DND-41 (cell line): ENCODE measurements at regions not wholly inside any gene's neighbourhood (a gene's known extent, or its start where the extent isn't known, plus 50 kb on each side); places are given as distances from the start of the nearest gene placed in this dataset.

ENCODE experiments used
- ATAC-seq: fragments of 200-7000 bp; cut with Tn5 transposase; 3 replicates; pipeline ENCODE4 v1.9.1; 2021; ENCODE audit warnings: low read depth; ENCODE audit not compliant: insufficient read depth
- DNase-seq: peaks from one replicate; pipeline ENCODE4 v3.0.0-alpha.2; 2020
- H2AFZ ChIP-seq: 2 replicates; pipeline ENCODE4 v1.6.0; 2012; ENCODE audit warnings: low read depth, low read length
- H3K27ac ChIP-seq: 2 replicates; pipeline ENCODE4 v1.5.1; 2012; ENCODE audit warnings: low read length, inconsistent platforms
- H3K27me3 ChIP-seq: fragments of 200-600 bp; sonication (generic); 2 replicates; pipeline ENCODE4 v1.6.0; 2012; ENCODE audit warnings: low read length, mild to moderate bottlenecking, inconsistent platforms; ENCODE audit not compliant: insufficient read depth, poor library complexity
- H3K36me3 ChIP-seq: 2 replicates; pipeline ENCODE4 v1.5.1; 2012; ENCODE audit warnings: low read length, inconsistent platforms; ENCODE audit not compliant: insufficient read depth
- H3K4me1 ChIP-seq: 2 replicates; pipeline ENCODE4 v1.5.1; 2012; ENCODE audit warnings: mild to moderate bottlenecking, low read length; ENCODE audit not compliant: insufficient read depth
- H3K4me2 ChIP-seq: 2 replicates; pipeline ENCODE4 v1.6.0; 2012; ENCODE audit warnings: mild to moderate bottlenecking, moderate library complexity, low read length, inconsistent platforms; ENCODE audit not compliant: insufficient read depth
- H3K4me3 ChIP-seq, 2 experiments: fragments of 200-600 bp in 1 of 2; shearing (Covaris generic) in 1 of 2; 2 replicates each; pipeline ENCODE4 v1.5.1; 2012 to 2016; ENCODE audit warnings: inconsistent platforms in 2 of 2, low read length in 2 of 2, mild to moderate bottlenecking in 2 of 2, low read depth in 1 of 2, moderate library complexity in 1 of 2
- H3K79me2 ChIP-seq: 2 replicates; pipeline ENCODE4 v1.6.0; 2012; ENCODE audit warnings: low read length, inconsistent platforms; ENCODE audit not compliant: insufficient read depth
- H3K9ac ChIP-seq: 2 replicates; pipeline ENCODE4 v1.6.0; 2012; ENCODE audit warnings: low read depth, mild to moderate bottlenecking, inconsistent platforms, low read length, moderate library complexity
- H3K9me3 ChIP-seq: 2 replicates; pipeline ENCODE4 v1.5.1; 2012; ENCODE audit warnings: low read length, moderate library complexity, mild to moderate bottlenecking, inconsistent platforms; ENCODE audit not compliant: insufficient read depth, severe bottlenecking
- H4K20me1 ChIP-seq: 2 replicates; pipeline ENCODE4 v1.6.0; 2012; ENCODE audit warnings: low read length; ENCODE audit not compliant: insufficient read depth
- CTCF ChIP-seq: IDR thresholded peaks from 2 replicates; pipeline ENCODE4 v1.5.1; 2012; ENCODE audit warnings: borderline replicate concordance, low read length, moderate library complexity, mild to moderate bottlenecking; ENCODE audit not compliant: poor library complexity, severe bottlenecking; ENCODE audit errors: extremely low read depth
- EZH2 ChIP-seq: IDR thresholded peaks from 3 replicates; pipeline ENCODE4 v1.6.1; 2012; ENCODE audit warnings: borderline replicate concordance, low read depth, mild to moderate bottlenecking, moderate library complexity, low read length, inconsistent platforms; ENCODE audit not compliant: severe bottlenecking

GRCh38 chr11:134552749-134553148 is 140.7 kb upstream of the B3GAT1 start:
- H3K9ac ChIP-seq, result no peak overlapping the region
- no peak overlapping the region for H3K4me2 ChIP-seq
- no peak overlapping the region for H3K27ac ChIP-seq
- TF ChIP-seq EZH2, result no peak
- TF ChIP-seq CTCF, result no peak
- no peaks in the 10 kb centered on the region for H4K20me1 ChIP-seq
- H3K9me3 ChIP-seq, result no peaks in the 10 kb centered on the region
- ATAC-seq (no peak), DNase-seq (no peak)
- no peaks in the 10 kb centered on the region for H3K36me3 ChIP-seq
- H3K79me2 ChIP-seq, result no peaks in the 10 kb centered on the region
- H3K27me3 ChIP-seq, result no peaks in the 10 kb centered on the region
- no peak overlapping the region for H3K4me3 ChIP-seq
- H3K4me1 ChIP-seq, result no peaks in the 10 kb centered on the region; the same call in 1 of the 2 replicates
- H2AFZ ChIP-seq, result no peak overlapping the region

- no peaks in the 10 kb centered on the region for H3K9me3 ChIP-seq
- no peaks in the 10 kb centered on the region for H4K20me1 ChIP-seq
- no peaks in the 10 kb centered on the region for H3K4me1 ChIP-seq
- DNase-seq (no peak), ATAC-seq (no peak)
- no peaks in the 10 kb centered on the region for H3K27me3 ChIP-seq
- no peak overlapping the region for H3K4me2 ChIP-seq
- H3K4me3 ChIP-seq, result no peak overlapping the region
- H3K9ac ChIP-seq, result no peak overlapping the region
- H3K27ac ChIP-seq, result no peak overlapping the region
- H3K36me3 ChIP-seq, result no peaks in the 10 kb centered on the region
- no peak overlapping the region for H2AFZ ChIP-seq
- no peaks in the 10 kb centered on the region for H3K79me2 ChIP-seq
- TF ChIP-seq EZH2, result no peak
- TF ChIP-seq CTCF, result no peak
Observed at GRCh38 chr11:134545521-134545920, 133.5 kb upstream of the B3GAT1 start.

- ATAC-seq (no peak), DNase-seq (no peak)
- H3K27ac ChIP-seq, result no peak overlapping the region
- H2AFZ ChIP-seq, result no peak overlapping the region
- H4K20me1 ChIP-seq, result no peaks in the 10 kb centered on the region
- no peaks in the 10 kb centered on the region for H3K9me3 ChIP-seq
- TF ChIP-seq CTCF (no peak), EZH2 (no peak)
- H3K79me2 ChIP-seq, result no peaks in the 10 kb centered on the region
- H3K4me2 ChIP-seq, result no peak overlapping the region
- H3K36me3 ChIP-seq, result no peaks in the 10 kb centered on the region
- H3K9ac ChIP-seq, result no peak overlapping the region
- H3K4me3 ChIP-seq, result no peak overlapping the region
- H3K27me3 ChIP-seq, result no peaks in the 10 kb centered on the region
- no peaks in the 10 kb centered on the region for H3K4me1 ChIP-seq
Observed at GRCh38 chr11:134544095-134544815, 132.2 kb upstream of the B3GAT1 start.

- no peaks in the 10 kb centered on the region for H3K36me3 ChIP-seq
Observed at GRCh38 chr11:134543645-134544044, 131.6 kb upstream of the B3GAT1 start.

More at GRCh38 chr11:134543645-134544044, 131.6 kb upstream of the B3GAT1 start:
- H3K9me3 ChIP-seq, result no peaks in the 10 kb centered on the region
- TF ChIP-seq CTCF, result no peak
- TF ChIP-seq EZH2, result no peak
- no peak overlapping the region for H3K4me3 ChIP-seq
- no peak overlapping the region for H3K4me2 ChIP-seq
- H3K27ac ChIP-seq, result no peak overlapping the region
- H3K27me3 ChIP-seq, result no peaks in the 10 kb centered on the region
- no peaks in the 10 kb centered on the region for H3K79me2 ChIP-seq
- H4K20me1 ChIP-seq, result no peaks in the 10 kb centered on the region
- no peak overlapping the region for H2AFZ ChIP-seq
- no peak overlapping the region for H3K9ac ChIP-seq
- no peak for DNase-seq
- no peak for ATAC-seq
- H3K4me1 ChIP-seq, result no peaks in the 10 kb centered on the region
